GM12878 (cell line): ENCODE measurements at regions not wholly inside any gene's neighbourhood (a gene's known extent, or its start where the extent isn't known, plus 50 kb on each side); places are given as distances from the start of the nearest gene placed in this dataset.
A peak's percentile ranks its signal among the peaks of the same experiment; 100 is the strongest.

Experiments
- ATAC-seq: fragments of 200-7000 bp; cut with Tn5 transposase; 3 replicates; pipeline ENCODE4 v1.9.1; 2020; ENCODE audit warnings: mild to moderate bottlenecking, moderate library complexity
- BruUV-seq: library from RNA; stranded (reverse); fragments of 400-500 nt; replicated peaks from 2 replicates; lab custom pipeline; 2021; lab: Mats Ljungman, UMichigan
- CTCF ChIA-PET: fragments of 300-600 bp; sonication (Branson Sonifier 250); formaldehyde crosslinking; extraction: SDS; loops from one replicate; lab custom pipeline; 2021; ENCODE audit warnings: inconsistent platforms; lab: Yijun Ruan, JAX
- POLR2A ChIA-PET: fragments of 350-600 bp; formaldehyde crosslinking; extraction: SDS; loops from one replicate; lab custom pipeline; 2021; ENCODE audit warnings: inconsistent platforms; lab: Charles Lee
- RAD21 ChIA-PET: fragments of 300-600 bp; sonication (Branson Sonifier 250); formaldehyde crosslinking; loops from one replicate; lab custom pipeline; 2023; ENCODE audit warnings: antibody characterized with exemption; ENCODE audit not compliant: unreplicated experiment; lab: Charles Lee
- SMC1A ChIA-PET: fragments of 300-600 bp; sonication (Branson Sonifier 250); formaldehyde crosslinking; loops from one replicate; lab custom pipeline; 2023; ENCODE audit not compliant: unreplicated experiment, uncharacterized antibody; lab: Charles Lee
- DNase-seq: peaks from one replicate; pipeline ENCODE4 v3.0.0-alpha.2; 2011; ENCODE audit warnings: low read depth, low spot score
- FAIRE-seq: peaks from 3 replicates; lab custom pipeline; 2011; peaks lifted over from hg19 to GRCh38; lab: Jason Lieb, UNC
- H2AFZ ChIP-seq: 2 replicates; pipeline ENCODE4 v1.6.0; 2011; ENCODE audit warnings: low read depth, low read length, control low read depth; ENCODE audit not compliant: control insufficient read depth
- H3K27ac ChIP-seq: 2 replicates; pipeline ENCODE4 v1.5.1; 2011; ENCODE audit warnings: control low read depth; ENCODE audit not compliant: control insufficient read depth, insufficient read depth
- H3K27me3 ChIP-seq, 2 experiments: replicated peaks in 1 of 2; 2 replicates each; pipeline versions ENCODE4 v1.6.0 to v1.6.1; 2011; ENCODE audit warnings: low read length in 1 of 2; ENCODE audit not compliant: control insufficient read depth in 2 of 2, insufficient read depth in 2 of 2
- H3K36me3 ChIP-seq, 2 experiments: 2 replicates each; pipeline ENCODE4 v1.5.1; 2011; ENCODE audit warnings: low read length in 1 of 2; ENCODE audit not compliant: control insufficient read depth in 2 of 2, insufficient read depth in 2 of 2
- H3K4me1 ChIP-seq: 2 replicates; pipeline ENCODE4 v1.6.1; 2011; ENCODE audit warnings: mild to moderate bottlenecking, low read length, moderate library complexity, mixed read lengths; ENCODE audit not compliant: control insufficient read depth, insufficient read depth
- H3K4me2 ChIP-seq: 2 replicates; pipeline ENCODE4 v1.6.0; 2011; ENCODE audit warnings: control low read depth; ENCODE audit not compliant: control insufficient read depth, insufficient read depth
- H3K4me3 ChIP-seq: fragments of 200-600 bp; sonication (generic); 2 replicates; pipeline ENCODE4 v1.5.1; 2016
- H3K79me2 ChIP-seq: 2 replicates; pipeline ENCODE4 v1.6.0; 2011; ENCODE audit warnings: low read length; ENCODE audit not compliant: control insufficient read depth, insufficient read depth
- H3K9ac ChIP-seq: 2 replicates; pipeline ENCODE4 v1.8.0; 2011; ENCODE audit warnings: low read length, control low read depth, mixed read lengths; ENCODE audit not compliant: control insufficient read depth, insufficient read depth
- H3K9me3 ChIP-seq: replicated peaks from 3 replicates; pipeline ENCODE4 v1.5.1; 2011; ENCODE audit warnings: mild to moderate bottlenecking, low read length; ENCODE audit not compliant: control insufficient read depth, insufficient read depth
- H4K20me1 ChIP-seq: 2 replicates; pipeline ENCODE4 v1.6.0; 2011; ENCODE audit not compliant: control insufficient read depth, insufficient read depth
- ASH2L ChIP-seq: fragments of 300-600, 200-600 bp; sonication (generic); IDR thresholded peaks from 2 replicates; pipeline ENCODE4 v1.6.1; 2017; ENCODE audit warnings: low read depth, mild to moderate bottlenecking, borderline replicate concordance
- ATF7 ChIP-seq: fragments of 450-650 bp; IDR thresholded peaks from 2 replicates; pipeline ENCODE4 v1.6.1; 2016; ENCODE audit warnings: low read depth, mild to moderate bottlenecking
- EP300 ChIP-seq, 2 experiments: fragments of 150-350 bp in 1 of 2; IDR thresholded peaks; 2 replicates each; pipeline ENCODE4 v1.6.1; 2011 to 2012; ENCODE audit warnings: low read depth in 2 of 2, low read length in 2 of 2, borderline replicate concordance in 1 of 2, improper control_type of control experiment in 1 of 2, inconsistent platforms in 1 of 2; ENCODE audit not compliant: control insufficient read depth in 1 of 2
- FOXK2 ChIP-seq: fragments of 450-650 bp; IDR thresholded peaks from 2 replicates; pipeline ENCODE4 v1.6.1; 2017; ENCODE audit warnings: mild to moderate bottlenecking, moderate library complexity
- MXI1 ChIP-seq: fragments of 150-350 bp; IDR thresholded peaks from 2 replicates; pipeline ENCODE4 v1.6.1; 2011; ENCODE audit warnings: low read depth, mild to moderate bottlenecking, inconsistent platforms, low read length, improper control_type of control experiment
- POLR2AphosphoS2 ChIP-seq: IDR thresholded peaks from 2 replicates; pipeline ENCODE4 v1.6.1; 2011; ENCODE audit warnings: low read depth, mild to moderate bottlenecking, low read length, improper control_type of control experiment, moderate library complexity
- RUNX3 ChIP-seq: IDR thresholded peaks from 2 replicates; pipeline ENCODE4 v1.6.1; 2012; ENCODE audit warnings: low read length, inconsistent platforms
- SMAD1 ChIP-seq: fragments of 450-650 bp; IDR thresholded peaks from 2 replicates; pipeline ENCODE4 v1.6.1; 2018; ENCODE audit warnings: mild to moderate bottlenecking, low read depth; ENCODE audit not compliant: partially characterized antibody
- SREBF2 ChIP-seq: IDR thresholded peaks from 2 replicates; pipeline ENCODE4 v1.6.1; 2012; ENCODE audit warnings: mild to moderate bottlenecking, low read length
- WGBS: methylation state at CpG from one replicate; pipeline ENCODE4 v1.1.6; 2016; ENCODE audit warnings: low lambda C conversion rate; ENCODE audit not compliant: insufficient replicate concordance, insufficient coverage; ENCODE audit errors: missing lambda C conversion rate; 5-methylcytosine and 5-hydroxymethylcytosine counted together
- in situ Hi-C: fragments of 300-500 bp; cut with MboI; formaldehyde crosslinking; loops from 9 replicates; pipeline ENCODE4 v1.14.3; 2018; ENCODE audit warnings: mixed read lengths
- intact Hi-C: fragments of 100-400 bp; cut with micrococcal nuclease; formaldehyde crosslinking; loops from one replicate; pipeline ENCODE4 v1.14.2; 2022; ENCODE audit not compliant: unreplicated experiment
- TF ChIP-seq, protein P1 (sequence below): fragments of 450-650 bp; IDR thresholded peaks from 2 replicates; pipeline ENCODE4 v1.6.1; 2018; ENCODE audit warnings: borderline replicate concordance, mild to moderate bottlenecking; ENCODE audit not compliant: partially characterized antibody
- TF ChIP-seq, protein P2 (sequence below): IDR thresholded peaks from 2 replicates; pipeline ENCODE4 v1.6.1; 2012; ENCODE audit warnings: mild to moderate bottlenecking, low read depth, low read length

DNA sequence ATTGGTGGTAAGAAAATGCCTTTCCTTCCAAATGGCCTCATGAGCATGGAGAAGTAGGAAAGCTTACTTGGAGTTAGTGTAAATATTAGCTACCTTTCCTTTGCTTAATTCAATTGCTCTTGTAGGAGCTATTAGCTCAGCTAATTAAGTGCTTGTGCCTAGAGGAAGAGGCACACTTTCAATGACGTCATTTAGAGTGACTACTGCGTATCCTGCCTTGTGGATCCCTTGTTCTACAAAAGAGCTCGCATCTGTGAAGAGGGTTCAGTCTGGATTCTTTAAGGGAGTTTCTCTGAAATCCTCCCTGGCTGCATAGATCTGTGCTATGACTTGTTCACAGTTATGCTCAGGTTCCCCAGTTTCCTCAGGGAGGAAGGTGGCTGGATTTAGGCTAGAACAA, 122.5 kb upstream of the SPHKAP start:
- CTCF ChIA-PET = no interaction called here
- no peaks in the 10 kb centered on the region for H3K9me3 ChIP-seq
- no peaks in the 10 kb centered on the region for H3K79me2 ChIP-seq
- no peak overlapping the region for H3K27ac ChIP-seq
- intact Hi-C loops = no loop called here
- RAD21 ChIA-PET = no interaction called here
- H3K4me2 ChIP-seq = no peak overlapping the region
- SMC1A ChIA-PET = interaction anchor here (1.1 kb wide), 1 partner anchor 11 kb away, joined by 3 read pairs; no protein-coding TSS in a partner anchor
- ATAC-seq = no peak
- no peaks in the 10 kb centered on the region; a peak in 1 of 4 replicates for H3K27me3 ChIP-seq
- TF ChIP-seq ATF7 (peak; percentile 29; the same call in 1 of the 2 replicates), POLR2AphosphoS2 (no peak)
- no peak overlapping the region for H3K4me3 ChIP-seq
- H3K4me1 ChIP-seq = no peaks in the 10 kb centered on the region
- no peak overlapping the region for H3K9ac ChIP-seq
- POLR2A ChIA-PET = interaction anchor here (0.5 kb wide), 1 partner anchor 242 kb away, joined by 3 read pairs; no protein-coding TSS in a partner anchor
- no peaks in the 10 kb centered on the region for H3K36me3 ChIP-seq
- FAIRE-seq = no peak
- BruUV-seq = no TSS peak
- no peaks in the 10 kb centered on the region for H4K20me1 ChIP-seq
- 2% methylated on average over 3 of the region's 3 CpGs for WGBS
- H2AFZ ChIP-seq = no peak overlapping the region
- DNase-seq = no peak
- in situ Hi-C loops = no loop called here

DNA sequence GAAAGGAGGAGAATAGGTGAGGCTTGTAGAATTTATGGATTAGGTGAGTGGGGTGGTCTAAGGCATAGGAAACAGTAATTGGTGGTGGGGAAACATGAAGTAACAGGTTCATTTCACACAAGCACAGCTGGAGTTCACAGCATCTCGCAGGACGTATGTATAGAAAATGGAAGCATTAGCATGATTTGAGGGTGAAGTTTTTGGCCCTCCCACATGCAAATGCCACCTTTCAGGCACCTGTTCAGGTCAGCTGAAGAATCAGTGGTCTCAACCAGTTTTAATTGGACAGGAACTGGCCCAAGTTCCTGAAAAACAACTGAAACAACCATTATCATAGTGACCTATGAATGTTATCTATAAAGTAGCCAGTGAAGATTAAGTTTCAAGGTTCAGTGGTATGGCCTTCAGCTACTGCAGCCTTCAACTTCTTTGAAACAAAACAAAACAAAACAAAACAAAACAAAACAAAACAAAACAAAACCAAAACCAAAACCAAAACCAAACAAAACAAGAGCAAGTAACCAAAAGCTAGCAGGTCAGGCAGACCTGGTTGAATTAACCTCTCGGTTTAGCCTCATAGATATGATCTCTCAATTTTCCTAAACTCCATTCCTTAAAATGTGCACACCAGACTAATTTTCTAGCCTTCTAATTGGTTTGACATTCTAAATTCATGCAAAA, 102.1 kb upstream of the SPHKAP start:
- ChIA-PET CTCF (no interaction called here), RAD21 (no interaction called here), SMC1A (no interaction called here), POLR2A (no interaction called here)
- H3K79me2 ChIP-seq = no peaks in the 10 kb centered on the region
- H4K20me1 ChIP-seq = no peaks in the 10 kb centered on the region
- H3K4me3 ChIP-seq = no peak overlapping the region
- 52% methylated on average over 3 of the region's 3 CpGs for WGBS
- no peaks in the 10 kb centered on the region for H3K9me3 ChIP-seq
- BruUV-seq = no TSS peak
- intact Hi-C loops (no loop called here), in situ Hi-C loops (no loop called here)
- no peak overlapping the region for H3K9ac ChIP-seq
- no peak overlapping the region for H3K4me2 ChIP-seq
- no peaks in the 10 kb centered on the region for H3K27me3 ChIP-seq
- ATAC-seq (peak; percentile 29; the same call in 2 of the 3 replicates), FAIRE-seq (no peak), DNase-seq (no peak)
- no peaks in the 10 kb centered on the region for H3K36me3 ChIP-seq
- no peaks in the 10 kb centered on the region for H3K4me1 ChIP-seq
- H2AFZ ChIP-seq = no peak overlapping the region; the same call in 1 of the 2 replicates
- H3K27ac ChIP-seq = no peak overlapping the region
- TF ChIP-seq, protein P1, sequence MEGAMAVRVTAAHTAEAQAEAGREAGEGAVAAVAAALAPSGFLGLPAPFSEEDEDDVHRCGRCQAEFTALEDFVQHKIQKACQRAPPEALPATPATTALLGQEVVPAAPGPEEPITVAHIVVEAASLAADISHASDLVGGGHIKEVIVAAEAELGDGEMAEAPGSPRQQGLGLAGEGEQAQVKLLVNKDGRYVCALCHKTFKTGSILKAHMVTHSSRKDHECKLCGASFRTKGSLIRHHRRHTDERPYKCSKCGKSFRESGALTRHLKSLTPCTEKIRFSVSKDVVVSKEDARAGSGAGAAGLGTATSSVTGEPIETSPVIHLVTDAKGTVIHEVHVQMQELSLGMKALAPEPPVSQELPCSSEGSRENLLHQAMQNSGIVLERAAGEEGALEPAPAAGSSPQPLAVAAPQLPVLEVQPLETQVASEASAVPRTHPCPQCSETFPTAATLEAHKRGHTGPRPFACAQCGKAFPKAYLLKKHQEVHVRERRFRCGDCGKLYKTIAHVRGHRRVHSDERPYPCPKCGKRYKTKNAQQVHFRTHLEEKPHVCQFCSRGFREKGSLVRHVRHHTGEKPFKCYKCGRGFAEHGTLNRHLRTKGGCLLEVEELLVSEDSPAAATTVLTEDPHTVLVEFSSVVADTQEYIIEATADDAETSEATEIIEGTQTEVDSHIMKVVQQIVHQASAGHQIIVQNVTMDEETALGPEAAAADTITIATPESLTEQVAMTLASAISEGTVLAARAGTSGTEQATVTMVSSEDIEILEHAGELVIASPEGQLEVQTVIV = no peak
- no peak for TF ChIP-seq MXI1
- TF ChIP-seq SREBF2 = no peak
- no peak for TF ChIP-seq SMAD1
- TF ChIP-seq FOXK2 = no peak
- no peak for TF ChIP-seq RUNX3
- TF ChIP-seq ASH2L = no peak
- TF ChIP-seq EP300 (IDR thresholded peaks at IDR 0.05; ENCODE audit: borderline replicate concordance in 1 of 2, control insufficient read depth in 1 of 2, low read depth in 2 of 2, low read length in 2 of 2) = no peak
- TF ChIP-seq, protein P2, sequence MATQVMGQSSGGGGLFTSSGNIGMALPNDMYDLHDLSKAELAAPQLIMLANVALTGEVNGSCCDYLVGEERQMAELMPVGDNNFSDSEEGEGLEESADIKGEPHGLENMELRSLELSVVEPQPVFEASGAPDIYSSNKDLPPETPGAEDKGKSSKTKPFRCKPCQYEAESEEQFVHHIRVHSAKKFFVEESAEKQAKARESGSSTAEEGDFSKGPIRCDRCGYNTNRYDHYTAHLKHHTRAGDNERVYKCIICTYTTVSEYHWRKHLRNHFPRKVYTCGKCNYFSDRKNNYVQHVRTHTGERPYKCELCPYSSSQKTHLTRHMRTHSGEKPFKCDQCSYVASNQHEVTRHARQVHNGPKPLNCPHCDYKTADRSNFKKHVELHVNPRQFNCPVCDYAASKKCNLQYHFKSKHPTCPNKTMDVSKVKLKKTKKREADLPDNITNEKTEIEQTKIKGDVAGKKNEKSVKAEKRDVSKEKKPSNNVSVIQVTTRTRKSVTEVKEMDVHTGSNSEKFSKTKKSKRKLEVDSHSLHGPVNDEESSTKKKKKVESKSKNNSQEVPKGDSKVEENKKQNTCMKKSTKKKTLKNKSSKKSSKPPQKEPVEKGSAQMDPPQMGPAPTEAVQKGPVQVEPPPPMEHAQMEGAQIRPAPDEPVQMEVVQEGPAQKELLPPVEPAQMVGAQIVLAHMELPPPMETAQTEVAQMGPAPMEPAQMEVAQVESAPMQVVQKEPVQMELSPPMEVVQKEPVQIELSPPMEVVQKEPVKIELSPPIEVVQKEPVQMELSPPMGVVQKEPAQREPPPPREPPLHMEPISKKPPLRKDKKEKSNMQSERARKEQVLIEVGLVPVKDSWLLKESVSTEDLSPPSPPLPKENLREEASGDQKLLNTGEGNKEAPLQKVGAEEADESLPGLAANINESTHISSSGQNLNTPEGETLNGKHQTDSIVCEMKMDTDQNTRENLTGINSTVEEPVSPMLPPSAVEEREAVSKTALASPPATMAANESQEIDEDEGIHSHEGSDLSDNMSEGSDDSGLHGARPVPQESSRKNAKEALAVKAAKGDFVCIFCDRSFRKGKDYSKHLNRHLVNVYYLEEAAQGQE = no peak
